ENCODE measurements at regions not wholly inside any gene's neighbourhood (a gene's known extent, or its start where the extent isn't known, plus 50 kb on each side); places are given as distances from the start of the nearest gene placed in this dataset.
A peak's percentile ranks its signal among the peaks of the same experiment; 100 is the strongest.

GRCh38 chr11:47918370-47918690, 62.0 kb upstream of the PTPRJ start:
- Histone ChIP-seq H2AFZ (ENCODE audit: low read depth) (peak overlapping the region; percentile 20; the same call in 1 of the 2 replicates), H3F3A (replicated peaks; ENCODE audit: insufficient read depth) (peaks cover 37% of the 10 kb centered on the region), H4K20me1 (ENCODE audit: insufficient read depth) (no peaks in the 10 kb centered on the region), H3K27me3 (ENCODE audit: insufficient read depth) (no peaks in the 10 kb centered on the region), H3K4me2 (peak overlapping the region; percentile 36; the same call in 1 of the 2 replicates), H3K79me2 (ENCODE audit: insufficient read depth) (no peaks in the 10 kb centered on the region), H3K36me3 (replicated peaks in 1 of 2; ENCODE audit: control insufficient read depth in 1 of 2, insufficient read depth in 2 of 2, low read length in 1 of 2) (no peaks in the 10 kb centered on the region), H3K4me1 (ENCODE audit: control insufficient read depth in 1 of 2, insufficient read depth in 2 of 2, low read depth in 1 of 2, low read length in 1 of 2) (peaks cover 35 to 46% of the 10 kb centered on the region in 2 experiments), H3K27ac (ENCODE audit: low read depth in 2 of 2, low read length in 1 of 2) (peak overlapping the region; percentile 68 to 70), H3K9me2 (no peaks in the 10 kb centered on the region), H3K9me3 (no peaks in the 10 kb centered on the region), H3K4me3 (ENCODE audit: low read depth in 2 of 2, low read length in 1 of 2) (0 out of 4 replicates have a peak overlapping the region, but pooled peaks of 1 of the 2 experiments have one; percentile 16), H3K9ac (no peak overlapping the region; the same call in 1 of the 2 replicates)
- TF ChIP-seq, protein P1, sequence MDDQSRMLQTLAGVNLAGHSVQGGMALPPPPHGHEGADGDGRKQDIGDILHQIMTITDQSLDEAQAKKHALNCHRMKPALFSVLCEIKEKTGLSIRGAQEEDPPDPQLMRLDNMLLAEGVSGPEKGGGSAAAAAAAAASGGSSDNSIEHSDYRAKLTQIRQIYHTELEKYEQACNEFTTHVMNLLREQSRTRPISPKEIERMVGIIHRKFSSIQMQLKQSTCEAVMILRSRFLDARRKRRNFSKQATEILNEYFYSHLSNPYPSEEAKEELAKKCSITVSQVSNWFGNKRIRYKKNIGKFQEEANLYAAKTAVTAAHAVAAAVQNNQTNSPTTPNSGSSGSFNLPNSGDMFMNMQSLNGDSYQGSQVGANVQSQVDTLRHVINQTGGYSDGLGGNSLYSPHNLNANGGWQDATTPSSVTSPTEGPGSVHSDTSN (IDR thresholded peaks at IDR 0.05) = peak; percentile 42; the same call in 1 of the 2 replicates
- TF ChIP-seq RCOR1 (IDR thresholded peaks at IDR 0.05; ENCODE audit: low read length) (no peak), TCF12 (IDR thresholded peaks at IDR 0.05) (peak; percentile 13; the same call in 1 of the 2 replicates), NFIC (IDR thresholded peaks at IDR 0.05; ENCODE audit: borderline replicate concordance) (no peak), REST (IDR thresholded peaks at IDR 0.05; ENCODE audit: low read depth, low read length) (no peak), NRF1 (IDR thresholded peaks at IDR 0.05; ENCODE audit: low read depth, low read length) (no peak), TEAD4 (IDR thresholded peaks at IDR 0.05; ENCODE audit: borderline replicate concordance, insufficient read depth) (no peak)
- no peak for DNase-seq
- POLR2A ChIA-PET = no interaction called here
- CTCF ChIA-PET = interaction anchor here (1.0 to 5.0 kb wide), 4 partner anchors 10 to 192 kb away, joined by 3 to 28 read pairs (median 6); no protein-coding TSS in a partner anchor
- WGBS (ENCODE audit: low lambda C conversion rate) = 19% methylated on average over 3 of the region's 3 CpGs

DNA sequence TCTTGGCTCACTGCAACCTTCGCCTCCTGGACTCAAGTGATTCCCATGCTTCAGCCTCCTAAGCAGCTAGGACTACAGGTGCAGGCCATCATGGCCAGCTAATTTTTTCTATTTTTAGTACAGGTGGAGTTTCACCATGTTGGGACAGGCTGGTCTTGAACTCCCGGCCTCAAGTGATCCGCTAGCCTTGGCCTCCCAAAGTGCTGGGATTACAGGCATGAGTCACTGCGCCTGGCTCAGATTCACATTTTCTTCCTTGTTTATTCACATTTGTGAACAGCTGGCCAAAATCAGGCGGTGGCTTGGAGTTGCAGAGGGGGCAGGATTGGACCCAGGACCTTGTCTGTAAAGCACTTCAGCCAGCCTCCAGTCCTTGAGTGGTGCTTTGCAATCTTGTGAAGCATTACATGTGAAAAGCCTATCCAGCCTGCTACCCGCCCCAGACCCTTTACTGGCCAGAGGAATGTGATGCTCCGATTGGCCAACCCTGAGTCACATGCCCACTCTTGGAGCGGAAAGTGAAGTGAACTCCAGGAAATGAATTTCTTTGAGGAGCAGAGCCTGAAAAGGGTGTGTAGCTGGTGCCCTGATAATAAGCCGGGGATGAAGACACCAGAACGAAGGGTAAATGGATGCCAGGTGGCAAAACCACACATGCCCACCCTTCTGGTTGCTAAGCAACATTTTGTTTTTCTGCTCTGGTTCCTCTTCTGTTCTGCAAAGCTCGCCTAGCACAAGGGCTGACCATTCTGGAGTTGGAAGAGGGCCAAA, 62.6 kb upstream of the PTPRJ start:
- WGBS (ENCODE audit: low lambda C conversion rate) = 46% methylated on average over 11 of the region's 11 CpGs
- H3K4me1 ChIP-seq (ENCODE audit: control insufficient read depth in 1 of 2, insufficient read depth in 2 of 2, low read depth in 1 of 2, low read length in 1 of 2) = peaks cover 35 to 46% of the 10 kb centered on the region in 2 experiments
- H3K9ac ChIP-seq = no peak overlapping the region; the same call in 1 of the 2 replicates
- TF ChIP-seq MXI1 (IDR thresholded peaks at IDR 0.05; ENCODE audit: low read depth, low read length) (peak; percentile 49), CTCF (IDR thresholded peaks at IDR 0.05) (no peak), JUND (IDR thresholded peaks at IDR 0.05) (peak; percentile 61; the same call in 1 of the 2 replicates), TCF12 (IDR thresholded peaks at IDR 0.05) (peak; percentile 37; the same call in 1 of the 2 replicates), SMC3 (IDR thresholded peaks at IDR 0.05; ENCODE audit: low read depth, low read length) (0 out of 2 replicates have a peak, but pooled peaks have one; percentile 8), FOXM1 (IDR thresholded peaks at IDR 0.05; ENCODE audit: low read depth) (no peak), SIN3A (IDR thresholded peaks at IDR 0.05; ENCODE audit: borderline replicate concordance, low read depth, low read length) (no peak), EP300 (IDR thresholded peaks at IDR 0.05; ENCODE audit: borderline replicate concordance in 1 of 2, low read depth in 1 of 2, low read length in 1 of 2) (peak in 1 of 2 experiments; percentile 64; a peak in 1 of 4 replicates), CHD2 (IDR thresholded peaks at IDR 0.05; ENCODE audit: low read length, partially characterized antibody) (no peak), FOSL2 (IDR thresholded peaks at IDR 0.05; ENCODE audit: borderline replicate concordance, low read depth) (peak; percentile 76), NFIC (IDR thresholded peaks at IDR 0.05; ENCODE audit: borderline replicate concordance) (peak; percentile 65)
- TF ChIP-seq, protein P2, sequence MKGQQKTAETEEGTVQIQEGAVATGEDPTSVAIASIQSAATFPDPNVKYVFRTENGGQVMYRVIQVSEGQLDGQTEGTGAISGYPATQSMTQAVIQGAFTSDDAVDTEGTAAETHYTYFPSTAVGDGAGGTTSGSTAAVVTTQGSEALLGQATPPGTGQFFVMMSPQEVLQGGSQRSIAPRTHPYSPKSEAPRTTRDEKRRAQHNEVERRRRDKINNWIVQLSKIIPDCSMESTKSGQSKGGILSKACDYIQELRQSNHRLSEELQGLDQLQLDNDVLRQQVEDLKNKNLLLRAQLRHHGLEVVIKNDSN (IDR thresholded peaks at IDR 0.05; ENCODE audit: borderline replicate concordance, low read depth) = peak; percentile 96

More for the DNA sequence above, 62.6 kb upstream of the PTPRJ start:
- no peaks in the 10 kb centered on the region for H4K20me1 ChIP-seq (ENCODE audit: insufficient read depth)
- no peaks in the 10 kb centered on the region for H3K9me3 ChIP-seq
- no peaks in the 10 kb centered on the region for H3K9me2 ChIP-seq
- peak overlapping the region; percentile 36; the same call in 1 of the 2 replicates for H3K4me2 ChIP-seq
- 0 out of 4 replicates have a peak overlapping the region, but pooled peaks of 1 of the 2 experiments have one; percentile 16 for H3K4me3 ChIP-seq (ENCODE audit: low read depth in 2 of 2, low read length in 1 of 2)
- CTCF ChIA-PET = interaction anchor here (1.0 to 5.0 kb wide), 4 partner anchors 11 to 193 kb away, joined by 3 to 28 read pairs (median 6); no protein-coding TSS in a partner anchor
- peak overlapping the region; percentile 39; the same call in 1 of the 2 replicates for H2AFZ ChIP-seq (ENCODE audit: low read depth)
- DNase-seq = peak; percentile 67
- peak overlapping the region; percentile 68 to 70 for H3K27ac ChIP-seq (ENCODE audit: low read depth in 2 of 2, low read length in 1 of 2)
- H3F3A ChIP-seq (replicated peaks; ENCODE audit: insufficient read depth) = peaks cover 35% of the 10 kb centered on the region
- H3K79me2 ChIP-seq (ENCODE audit: insufficient read depth) = no peaks in the 10 kb centered on the region
- H3K27me3 ChIP-seq (ENCODE audit: insufficient read depth) = no peaks in the 10 kb centered on the region
- no peaks in the 10 kb centered on the region for H3K36me3 ChIP-seq (replicated peaks in 1 of 2; ENCODE audit: control insufficient read depth in 1 of 2, insufficient read depth in 2 of 2, low read length in 1 of 2)
- POLR2A ChIA-PET = no interaction called here
